Colonic mucosa (tissue), 4 donors: ENCODE measurements at regions not wholly inside any gene's neighbourhood (a gene's known extent, or its start where the extent isn't known, plus 50 kb on each side); places are given as distances from the start of the nearest gene placed in this dataset.

Source experiments
- DNase-seq: peaks from one replicate; pipeline ENCODE4 v3.0.0-alpha.2; 2020
- H3K27ac ChIP-seq: fragments of 200-600 bp; one replicate; pipeline ENCODE4 v1.8.0; 2021
- H3K27me3 ChIP-seq: fragments of 200-600 bp; one replicate; pipeline ENCODE4 v1.8.0; 2021
- H3K36me3 ChIP-seq: fragments of 200-600 bp; one replicate; pipeline ENCODE4 v1.8.0; 2021
- H3K4me1 ChIP-seq: fragments of 200-600 bp; one replicate; pipeline ENCODE4 v1.8.0; 2021; ENCODE audit warnings: mild to moderate bottlenecking
- H3K4me3 ChIP-seq: fragments of 200-600 bp; one replicate; pipeline ENCODE4 v1.8.0; 2021
- H3K9ac ChIP-seq, 2 donors: one replicate each; pipeline ENCODE4 v1.7.0; 2013; ENCODE audit warnings: control low read depth in 2 of 2, low read depth in 2 of 2, low read length in 2 of 2
- H3K9me3 ChIP-seq: fragments of 200-600 bp; one replicate; pipeline ENCODE4 v1.8.0; 2021
- intact Hi-C: fragments of 100-400 bp; cut with DNase I; formaldehyde crosslinking; loops from one replicate; pipeline ENCODE4 v1.14.1; 2022
- TF ChIP-seq, protein P1 (sequence below): fragments of 200-600 bp; IDR thresholded peaks from one replicate; pipeline ENCODE4 v1.8.0; 2022; ENCODE audit warnings: antibody characterized with exemption, mild to moderate bottlenecking
- donor health status: healthy.
- donor health status: DM: no; HTN: no; CAD: no.
- donor health status: DM: no; HTN: no; CAD: no.

DNA sequence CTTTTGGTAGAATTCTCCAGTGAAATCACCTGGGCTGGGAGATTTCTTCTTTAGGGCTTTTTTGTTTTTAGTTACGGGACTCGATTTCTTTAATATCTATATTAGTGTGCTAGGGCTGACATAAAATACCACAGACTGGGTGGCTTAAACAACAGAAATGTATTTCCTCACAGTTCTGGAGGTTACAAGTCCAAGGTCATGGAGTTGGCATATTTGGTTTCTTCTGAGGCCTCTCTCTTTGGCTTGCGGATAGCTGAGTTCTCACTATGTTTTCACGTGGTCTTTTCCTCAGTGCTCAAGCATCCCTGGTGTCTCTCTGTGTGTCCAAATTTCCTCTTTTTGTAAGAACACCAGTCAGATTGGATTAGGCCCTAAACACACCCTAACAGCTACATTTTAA, 208.5 kb upstream of the DTNA start:
- Histone ChIP-seq H3K9me3 (no peaks in the 10 kb centered on the region), H3K27ac (no peak overlapping the region), H3K4me3 (no peak overlapping the region), H3K9ac (no peak overlapping the region), H3K4me1 (no peaks in the 10 kb centered on the region), H3K36me3 (no peaks in the 10 kb centered on the region), H3K27me3 (no peaks in the 10 kb centered on the region)
- TF ChIP-seq, protein P1, sequence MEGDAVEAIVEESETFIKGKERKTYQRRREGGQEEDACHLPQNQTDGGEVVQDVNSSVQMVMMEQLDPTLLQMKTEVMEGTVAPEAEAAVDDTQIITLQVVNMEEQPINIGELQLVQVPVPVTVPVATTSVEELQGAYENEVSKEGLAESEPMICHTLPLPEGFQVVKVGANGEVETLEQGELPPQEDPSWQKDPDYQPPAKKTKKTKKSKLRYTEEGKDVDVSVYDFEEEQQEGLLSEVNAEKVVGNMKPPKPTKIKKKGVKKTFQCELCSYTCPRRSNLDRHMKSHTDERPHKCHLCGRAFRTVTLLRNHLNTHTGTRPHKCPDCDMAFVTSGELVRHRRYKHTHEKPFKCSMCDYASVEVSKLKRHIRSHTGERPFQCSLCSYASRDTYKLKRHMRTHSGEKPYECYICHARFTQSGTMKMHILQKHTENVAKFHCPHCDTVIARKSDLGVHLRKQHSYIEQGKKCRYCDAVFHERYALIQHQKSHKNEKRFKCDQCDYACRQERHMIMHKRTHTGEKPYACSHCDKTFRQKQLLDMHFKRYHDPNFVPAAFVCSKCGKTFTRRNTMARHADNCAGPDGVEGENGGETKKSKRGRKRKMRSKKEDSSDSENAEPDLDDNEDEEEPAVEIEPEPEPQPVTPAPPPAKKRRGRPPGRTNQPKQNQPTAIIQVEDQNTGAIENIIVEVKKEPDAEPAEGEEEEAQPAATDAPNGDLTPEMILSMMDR: no peak
- no peak for DNase-seq
- intact Hi-C loops: no loop called here

DNA sequence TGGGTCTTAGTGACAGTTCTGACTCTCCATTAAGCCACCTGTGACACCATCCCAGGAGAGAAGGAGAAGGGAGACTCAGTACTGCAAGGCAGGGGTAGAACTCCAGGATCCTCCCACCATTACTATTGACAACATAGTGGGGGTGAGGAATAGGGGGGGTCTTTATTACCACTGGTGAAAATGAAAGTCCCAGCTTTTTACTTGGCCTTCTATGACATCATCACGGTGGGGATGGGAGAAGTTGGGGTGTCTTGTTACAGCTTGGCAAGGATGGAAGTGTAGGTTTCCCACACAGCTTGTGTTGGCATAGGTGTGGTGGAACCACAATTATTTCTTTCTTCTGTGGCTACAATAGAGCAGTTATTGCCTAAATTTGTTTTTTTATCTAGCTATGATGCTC, 203.9 kb upstream of the DTNA start:
- Histone ChIP-seq H3K4me3 (no peak overlapping the region), H3K4me1 (no peaks in the 10 kb centered on the region), H3K36me3 (no peaks in the 10 kb centered on the region), H3K9ac (no peak overlapping the region), H3K27me3 (no peaks in the 10 kb centered on the region), H3K9me3 (no peaks in the 10 kb centered on the region), H3K27ac (no peak overlapping the region)
- TF ChIP-seq, protein P1: no peak
- intact Hi-C loops: no loop called here
- no peak for DNase-seq

DNA sequence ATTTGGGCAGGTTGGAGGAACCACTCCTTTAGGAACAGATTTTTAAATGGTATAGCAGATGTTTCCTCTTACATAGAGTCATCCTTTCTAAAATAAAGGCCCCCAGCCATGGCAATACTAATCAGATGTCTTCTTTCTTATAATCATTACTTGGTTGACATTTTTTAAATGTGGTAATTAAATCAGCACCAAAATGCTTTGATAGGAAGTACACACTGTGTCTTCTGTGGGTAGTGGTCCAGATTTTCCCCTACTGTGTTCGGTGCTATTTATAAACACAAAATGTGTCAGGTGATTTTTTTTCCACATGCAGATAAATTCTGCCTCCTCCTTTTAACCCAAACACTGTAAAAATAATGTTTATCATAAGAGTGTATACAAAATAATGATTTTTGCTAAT, 200.9 kb upstream of the DTNA start:
- no peak for DNase-seq
- H3K4me1 ChIP-seq: no peaks in the 10 kb centered on the region
- H3K4me3 ChIP-seq: no peak overlapping the region
- no peaks in the 10 kb centered on the region for H3K36me3 ChIP-seq
- H3K9ac ChIP-seq: no peak overlapping the region
- TF ChIP-seq, protein P1: no peak
- no peaks in the 10 kb centered on the region for H3K27me3 ChIP-seq
- no peak overlapping the region for H3K27ac ChIP-seq
- intact Hi-C loops: no loop called here
- no peaks in the 10 kb centered on the region for H3K9me3 ChIP-seq

DNA sequence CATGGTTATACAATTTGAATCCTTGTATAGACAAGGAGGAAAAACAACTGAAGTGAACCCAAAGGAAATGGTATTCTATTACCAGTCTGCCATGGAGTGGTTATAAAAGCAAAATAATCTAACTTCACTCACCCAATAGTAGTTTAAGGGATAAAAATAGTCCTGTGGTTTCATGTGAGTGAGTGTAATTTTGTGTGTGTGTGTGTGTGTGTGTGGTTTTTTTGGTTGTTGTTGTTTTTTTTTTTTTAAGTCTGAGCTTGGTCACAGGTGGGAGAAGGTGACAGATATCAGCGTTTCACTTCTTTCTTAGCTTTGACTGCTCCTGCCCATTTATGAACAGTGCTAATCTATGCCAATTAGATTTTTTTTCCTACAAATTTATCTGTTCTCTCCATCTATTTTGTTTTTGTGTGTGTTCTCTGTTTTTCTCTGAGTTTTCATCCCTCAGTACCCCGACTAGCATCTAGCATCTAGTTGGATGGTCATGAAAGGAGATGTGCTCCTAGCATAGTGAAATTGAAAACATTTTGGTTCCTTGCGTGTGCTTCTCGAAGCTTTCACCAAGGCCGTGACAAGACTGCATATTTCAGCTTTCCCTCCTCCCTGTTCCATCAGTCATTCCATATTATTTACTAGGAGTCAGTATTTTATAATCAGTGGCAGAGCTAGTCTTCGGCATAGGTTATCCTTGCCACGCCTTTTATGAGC, 200.1 kb upstream of the DTNA start:
- Histone ChIP-seq H3K4me1 (no peaks in the 10 kb centered on the region), H3K36me3 (no peaks in the 10 kb centered on the region), H3K9me3 (no peaks in the 10 kb centered on the region), H3K4me3 (no peak overlapping the region), H3K27me3 (no peaks in the 10 kb centered on the region), H3K9ac (no peak overlapping the region), H3K27ac (no peak overlapping the region)
- intact Hi-C loops: no loop called here
- TF ChIP-seq, protein P1: no peak
- DNase-seq: no peak

DNA sequence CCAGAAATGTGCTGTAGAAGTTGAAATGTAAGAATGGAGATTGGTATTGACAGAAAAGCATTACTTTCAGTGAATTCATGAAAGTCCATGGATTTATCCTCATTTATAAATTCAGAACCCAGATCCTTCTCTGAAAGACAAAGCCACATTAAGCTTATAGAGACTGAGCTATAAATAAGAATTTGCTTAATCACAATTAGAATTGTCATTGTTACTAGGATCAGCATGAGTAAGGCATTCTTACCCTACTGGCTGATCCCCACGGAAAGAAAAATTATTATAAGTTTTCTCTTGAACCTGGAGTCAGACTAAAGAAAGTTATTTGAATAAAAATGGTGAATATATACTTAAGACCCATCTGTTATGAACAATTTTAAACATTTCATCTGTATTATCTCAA, 199.2 kb upstream of the DTNA start:
- Histone ChIP-seq H3K36me3 (no peaks in the 10 kb centered on the region), H3K4me1 (no peaks in the 10 kb centered on the region), H3K9me3 (no peaks in the 10 kb centered on the region), H3K4me3 (no peak overlapping the region), H3K27me3 (no peaks in the 10 kb centered on the region), H3K9ac (no peak overlapping the region), H3K27ac (no peak overlapping the region)
- TF ChIP-seq, protein P1: no peak
- intact Hi-C loops: no loop called here
- no peak for DNase-seq
